ENCODE measurements at regions not wholly inside any gene's neighbourhood (a gene's known extent, or its start where the extent isn't known, plus 50 kb on each side); places are given as distances from the start of the nearest gene placed in this dataset.

- no peak for DNase-seq (ENCODE audit: low read depth)
- TF ChIP-seq CTCF (IDR thresholded peaks at IDR 0.05; ENCODE audit: insufficient read depth, low read length): no peak
- H3K4me3 ChIP-seq (ENCODE audit: low read depth, low read length): no peak overlapping the region
These were observed 108.4 kb upstream of the MGAT5 start for GRCh38 chr2:134145519-134145918.

GRCh38 chr2:134146161-134146560 lies 107.7 kb upstream of the MGAT5 start:
- DNase-seq (ENCODE audit: low read depth): no peak
- no peak overlapping the region for H3K4me3 ChIP-seq (ENCODE audit: low read depth, low read length)
- no peak for TF ChIP-seq CTCF (IDR thresholded peaks at IDR 0.05; ENCODE audit: insufficient read depth, low read length)

- H3K4me3 ChIP-seq (ENCODE audit: low read depth, low read length): no peak overlapping the region
- TF ChIP-seq CTCF (IDR thresholded peaks at IDR 0.05; ENCODE audit: insufficient read depth, low read length): no peak
- DNase-seq (ENCODE audit: low read depth): peak; percentile 38
These were observed 107.3 kb upstream of the MGAT5 start for GRCh38 chr2:134146620-134147019.

GRCh38 chr2:134148172-134148571 lies 105.7 kb upstream of the MGAT5 start:
- no peak overlapping the region for H3K4me3 ChIP-seq (ENCODE audit: low read depth, low read length)
- TF ChIP-seq CTCF (IDR thresholded peaks at IDR 0.05; ENCODE audit: insufficient read depth, low read length): no peak
- DNase-seq (ENCODE audit: low read depth): no peak

GRCh38 chr2:134148843-134149472 lies 104.9 kb upstream of the MGAT5 start:
- no peak for DNase-seq (ENCODE audit: low read depth)
- no peak for TF ChIP-seq CTCF (IDR thresholded peaks at IDR 0.05; ENCODE audit: insufficient read depth, low read length)

GRCh38 chr2:134149904-134150303 lies 104.0 kb upstream of the MGAT5 start:
- no peak overlapping the region for H3K4me3 ChIP-seq (ENCODE audit: low read depth, low read length)
- no peak for TF ChIP-seq CTCF (IDR thresholded peaks at IDR 0.05; ENCODE audit: insufficient read depth, low read length)
- DNase-seq (ENCODE audit: low read depth): no peak

More at GRCh38 chr2:134148843-134149472, 104.9 kb upstream of the MGAT5 start:
- no peak overlapping the region for H3K4me3 ChIP-seq (ENCODE audit: low read depth, low read length)

- no peak for TF ChIP-seq CTCF (IDR thresholded peaks at IDR 0.05; ENCODE audit: insufficient read depth, low read length)
- no peak for DNase-seq (ENCODE audit: low read depth)
These were observed 103.1 kb upstream of the MGAT5 start for GRCh38 chr2:134150760-134151159.

More at GRCh38 chr2:134150760-134151159, 103.1 kb upstream of the MGAT5 start:
- H3K4me3 ChIP-seq (ENCODE audit: low read depth, low read length): no peak overlapping the region
